ENCODE measurements at regions not wholly inside any gene's neighbourhood (a gene's known extent, or its start where the extent isn't known, plus 50 kb on each side); places are given as distances from the start of the nearest gene placed in this dataset.

DNA sequence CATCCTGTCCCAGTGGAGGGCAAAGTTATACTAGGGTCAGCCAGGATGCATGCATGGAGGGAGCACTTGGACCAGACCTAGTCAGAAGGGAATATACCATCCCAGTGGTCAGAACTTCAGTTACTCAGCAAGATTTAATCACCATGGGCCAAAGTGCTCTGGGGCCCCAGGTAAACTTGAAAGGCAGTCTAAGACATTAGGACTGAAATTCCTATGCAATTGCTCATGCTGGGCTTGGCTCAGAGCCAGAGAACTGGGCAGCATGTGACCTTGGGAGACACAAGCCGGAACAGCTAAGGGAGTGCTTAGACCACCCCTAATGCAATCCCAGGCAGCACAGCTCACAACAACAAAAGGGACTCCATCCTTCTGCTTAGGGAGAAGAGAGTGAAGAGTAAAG, 401.3 kb downstream of the KCNJ3 start:
- no peaks in the 10 kb centered on the region for H3K36me3 Mint-ChIP-seq (ENCODE audit: insufficient read depth)
- H3K27me3 Mint-ChIP-seq (ENCODE audit: low read depth): no peaks in the 10 kb centered on the region
- peaks cover 16% of the 10 kb centered on the region for H3K9me3 Mint-ChIP-seq
- no peak overlapping the region for H3K4me3 Mint-ChIP-seq
- no peak for DNase-seq
- ATAC-seq: no peak
- H3K4me1 Mint-ChIP-seq (ENCODE audit: low read depth): no peaks in the 10 kb centered on the region

- ATAC-seq: no peak
- H3K4me3 Mint-ChIP-seq: no peak overlapping the region
Observed at GRCh38 chr2:155095613-155096012, 397.1 kb downstream of the KCNJ3 start.

DNA sequence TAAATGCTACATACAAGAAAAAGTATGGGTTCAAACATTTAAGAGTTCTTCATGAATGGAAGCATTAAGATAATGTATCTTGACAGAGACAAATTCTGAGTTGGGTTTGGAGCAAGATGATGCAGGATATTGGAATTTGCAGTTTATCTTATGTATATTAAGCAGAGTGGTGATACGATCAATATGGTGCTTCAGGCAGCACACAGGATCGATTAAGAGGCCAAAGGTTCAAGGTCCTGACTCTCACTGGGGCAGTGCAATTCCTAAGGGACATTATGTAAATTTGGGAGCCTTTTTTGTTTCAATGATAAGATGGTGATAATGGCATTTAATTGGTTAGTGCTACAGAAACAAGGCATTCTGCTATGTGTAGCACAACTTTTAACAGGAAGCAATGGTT, 381.9 kb downstream of the KCNJ3 start:
- Mint-ChIP-seq H3K36me3 (ENCODE audit: insufficient read depth) (no peaks in the 10 kb centered on the region), H3K9me3 (no peaks in the 10 kb centered on the region), H3K4me1 (ENCODE audit: low read depth) (no peaks in the 10 kb centered on the region), H3K4me3 (no peak overlapping the region), H3K27me3 (ENCODE audit: low read depth) (no peaks in the 10 kb centered on the region)
- no peak for DNase-seq
- ATAC-seq: no peak

More at GRCh38 chr2:155095613-155096012, 397.1 kb downstream of the KCNJ3 start:
- no peaks in the 10 kb centered on the region for H3K36me3 Mint-ChIP-seq (ENCODE audit: insufficient read depth)
- H3K27me3 Mint-ChIP-seq (ENCODE audit: low read depth): no peaks in the 10 kb centered on the region
- H3K9me3 Mint-ChIP-seq: peaks cover 5% of the 10 kb centered on the region
- H3K4me1 Mint-ChIP-seq (ENCODE audit: low read depth): no peaks in the 10 kb centered on the region
- DNase-seq: no peak

- no peaks in the 10 kb centered on the region for H3K27me3 Mint-ChIP-seq (ENCODE audit: low read depth)
- no peak overlapping the region for H3K4me3 Mint-ChIP-seq
- H3K36me3 Mint-ChIP-seq (ENCODE audit: insufficient read depth): no peaks in the 10 kb centered on the region
- no peak for DNase-seq
- no peak for ATAC-seq
- no peaks in the 10 kb centered on the region for H3K4me1 Mint-ChIP-seq (ENCODE audit: low read depth)
- peaks cover 4% of the 10 kb centered on the region for H3K9me3 Mint-ChIP-seq
Observed at GRCh38 chr2:155070489-155070888, 372.0 kb downstream of the KCNJ3 start.

DNA sequence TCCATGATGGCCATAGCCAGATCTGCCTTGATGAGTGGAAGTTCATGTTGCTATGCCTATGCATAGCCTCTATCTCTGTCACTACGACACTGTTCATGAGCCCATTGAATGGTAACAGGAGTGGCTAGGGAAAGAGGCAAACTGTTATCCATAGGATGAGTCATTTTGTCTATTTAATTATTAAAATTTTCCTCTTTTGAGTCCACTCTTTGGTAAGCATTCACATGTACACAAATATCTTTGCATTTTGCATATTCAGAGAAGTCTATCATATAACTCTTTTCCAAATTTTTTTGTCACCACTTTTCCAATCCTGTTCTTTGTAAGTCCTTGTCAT, 364.4 kb downstream of the KCNJ3 start:
- ATAC-seq (no peak), DNase-seq (no peak)
- no peaks in the 10 kb centered on the region for H3K27me3 Mint-ChIP-seq (ENCODE audit: low read depth)
- no peaks in the 10 kb centered on the region for H3K4me1 Mint-ChIP-seq (ENCODE audit: low read depth)
- peaks cover 7% of the 10 kb centered on the region for H3K9me3 Mint-ChIP-seq
- no peak overlapping the region for H3K4me3 Mint-ChIP-seq
- no peaks in the 10 kb centered on the region for H3K36me3 Mint-ChIP-seq (ENCODE audit: insufficient read depth)

GRCh38 chr2:155062250-155062921, 363.9 kb downstream of the KCNJ3 start:
- Mint-ChIP-seq H3K36me3 (ENCODE audit: insufficient read depth) (no peaks in the 10 kb centered on the region), H3K27me3 (ENCODE audit: low read depth) (no peaks in the 10 kb centered on the region), H3K4me1 (ENCODE audit: low read depth) (no peaks in the 10 kb centered on the region), H3K9me3 (peaks cover 7% of the 10 kb centered on the region), H3K4me3 (no peak overlapping the region)
- no peak for DNase-seq
- no peak for ATAC-seq

- Mint-ChIP-seq H3K27me3 (ENCODE audit: low read depth) (no peaks in the 10 kb centered on the region), H3K36me3 (ENCODE audit: insufficient read depth) (no peaks in the 10 kb centered on the region), H3K4me3 (no peak overlapping the region), H3K9me3 (peaks cover 4% of the 10 kb centered on the region), H3K4me1 (ENCODE audit: low read depth) (no peaks in the 10 kb centered on the region)
- DNase-seq (no peak), ATAC-seq (no peak)
Observed at GRCh38 chr2:155060896-155061295, 362.4 kb downstream of the KCNJ3 start.

- no peaks in the 10 kb centered on the region for H3K4me1 Mint-ChIP-seq (ENCODE audit: low read depth)
- ATAC-seq (no peak), DNase-seq (no peak)
- no peaks in the 10 kb centered on the region for H3K27me3 Mint-ChIP-seq (ENCODE audit: low read depth)
- H3K9me3 Mint-ChIP-seq: peaks cover 6% of the 10 kb centered on the region
- H3K4me3 Mint-ChIP-seq: no peak overlapping the region
- H3K36me3 Mint-ChIP-seq (ENCODE audit: insufficient read depth): no peaks in the 10 kb centered on the region
Observed at GRCh38 chr2:155054712-155055111, 356.2 kb downstream of the KCNJ3 start.

GRCh38 chr2:155043097-155043496, 344.6 kb downstream of the KCNJ3 start:
- ATAC-seq (no peak), DNase-seq (no peak)
- Mint-ChIP-seq H3K4me1 (ENCODE audit: low read depth) (no peaks in the 10 kb centered on the region), H3K4me3 (no peak overlapping the region), H3K9me3 (peaks cover 3% of the 10 kb centered on the region), H3K27me3 (ENCODE audit: low read depth) (no peaks in the 10 kb centered on the region), H3K36me3 (ENCODE audit: insufficient read depth) (no peaks in the 10 kb centered on the region)

- ATAC-seq (no peak), DNase-seq (no peak)
- Mint-ChIP-seq H3K36me3 (ENCODE audit: insufficient read depth) (no peaks in the 10 kb centered on the region), H3K27me3 (ENCODE audit: low read depth) (no peaks in the 10 kb centered on the region), H3K4me1 (ENCODE audit: low read depth) (no peaks in the 10 kb centered on the region), H3K9me3 (peaks cover 15% of the 10 kb centered on the region), H3K4me3 (no peak overlapping the region)
Observed at GRCh38 chr2:155035308-155035707, 336.8 kb downstream of the KCNJ3 start.

DNA sequence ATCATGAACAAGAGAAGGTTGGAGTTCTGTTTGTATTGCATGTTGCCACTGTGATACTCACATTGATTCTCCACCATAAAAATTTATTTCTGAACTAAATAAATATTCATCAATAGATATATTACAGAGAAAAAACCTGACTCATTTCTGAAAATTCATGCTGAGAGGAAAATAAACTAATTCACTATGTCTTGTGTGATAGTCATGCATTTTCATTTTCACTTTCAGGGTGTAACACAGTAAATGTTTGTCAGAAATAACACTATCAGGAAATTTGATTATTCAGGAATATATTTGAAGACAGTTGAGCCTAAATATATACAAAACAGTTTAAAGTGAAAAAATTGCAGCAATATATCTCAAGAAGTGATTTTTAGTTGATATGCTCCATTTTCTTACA, 335.2 kb downstream of the KCNJ3 start:
- ATAC-seq (no peak), DNase-seq (no peak)
- no peaks in the 10 kb centered on the region for H3K36me3 Mint-ChIP-seq (ENCODE audit: insufficient read depth)
- peaks cover 20% of the 10 kb centered on the region for H3K9me3 Mint-ChIP-seq
- no peaks in the 10 kb centered on the region for H3K4me1 Mint-ChIP-seq (ENCODE audit: low read depth)
- no peak overlapping the region for H3K4me3 Mint-ChIP-seq
- no peaks in the 10 kb centered on the region for H3K27me3 Mint-ChIP-seq (ENCODE audit: low read depth)

- ATAC-seq (no peak), DNase-seq (no peak)
- H3K27me3 Mint-ChIP-seq (ENCODE audit: low read depth): no peaks in the 10 kb centered on the region
- no peaks in the 10 kb centered on the region for H3K4me1 Mint-ChIP-seq (ENCODE audit: low read depth)
- H3K4me3 Mint-ChIP-seq: no peak overlapping the region
- no peaks in the 10 kb centered on the region for H3K36me3 Mint-ChIP-seq (ENCODE audit: insufficient read depth)
- H3K9me3 Mint-ChIP-seq: peaks cover 16% of the 10 kb centered on the region
Observed at GRCh38 chr2:155030296-155030695, 331.8 kb downstream of the KCNJ3 start.

- H3K4me3 Mint-ChIP-seq: no peak overlapping the region
- no peaks in the 10 kb centered on the region for H3K27me3 Mint-ChIP-seq (ENCODE audit: low read depth)
- no peaks in the 10 kb centered on the region for H3K4me1 Mint-ChIP-seq (ENCODE audit: low read depth)
- DNase-seq: no peak
- H3K9me3 Mint-ChIP-seq: peaks cover 10% of the 10 kb centered on the region
- ATAC-seq: no peak
- no peaks in the 10 kb centered on the region for H3K36me3 Mint-ChIP-seq (ENCODE audit: insufficient read depth)
Observed at GRCh38 chr2:155026651-155027174, 328.2 kb downstream of the KCNJ3 start.

- Mint-ChIP-seq H3K27me3 (ENCODE audit: low read depth) (no peaks in the 10 kb centered on the region), H3K4me1 (ENCODE audit: low read depth) (no peaks in the 10 kb centered on the region), H3K4me3 (no peak overlapping the region), H3K36me3 (ENCODE audit: insufficient read depth) (no peaks in the 10 kb centered on the region), H3K9me3 (peaks cover 8% of the 10 kb centered on the region)
- DNase-seq: no peak
- ATAC-seq: no peak
Observed at GRCh38 chr2:155023674-155024073, 325.2 kb downstream of the KCNJ3 start.

DNA sequence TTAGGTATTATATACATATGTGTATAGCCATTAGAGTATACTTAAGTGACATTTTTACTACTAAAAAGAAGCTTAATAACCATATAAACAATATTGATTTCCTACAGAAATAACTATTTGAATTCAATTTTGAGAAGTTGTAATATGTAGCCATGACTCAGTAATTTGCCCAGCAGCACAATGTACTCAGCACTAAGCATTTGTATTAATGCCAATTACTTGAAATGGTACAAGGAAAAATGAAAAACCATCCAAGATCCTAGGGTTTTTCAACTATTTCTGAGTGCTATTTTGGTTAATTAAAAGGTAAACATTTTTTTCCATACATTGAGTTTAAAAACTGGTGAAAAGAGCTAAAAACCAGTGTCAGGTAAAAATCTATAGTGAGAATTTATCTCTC, 324.0 kb downstream of the KCNJ3 start:
- ATAC-seq (no peak), DNase-seq (no peak)
- H3K4me1 Mint-ChIP-seq (ENCODE audit: low read depth): no peaks in the 10 kb centered on the region
- H3K4me3 Mint-ChIP-seq: no peak overlapping the region
- H3K36me3 Mint-ChIP-seq (ENCODE audit: insufficient read depth): no peaks in the 10 kb centered on the region
- H3K9me3 Mint-ChIP-seq: peaks cover 6% of the 10 kb centered on the region
- no peaks in the 10 kb centered on the region for H3K27me3 Mint-ChIP-seq (ENCODE audit: low read depth)

All from activated T-cell treated with anti-CD3 and anti-CD28 coated beads, Interleukin-2, amount 50 U/mL, for 4 hours (primary cell).